Endothelial cell of umbilical vein (primary cell): ENCODE measurements at regions not wholly inside any gene's neighbourhood (a gene's known extent, or its start where the extent isn't known, plus 50 kb on each side); places are given as distances from the start of the nearest gene placed in this dataset.

Experiments
- BruUV-seq: library from RNA; stranded (reverse); fragments of 400-500 nt; replicated peaks from 2 replicates; lab custom pipeline; 2021; lab: Mats Ljungman, UMichigan
- CTCF ChIA-PET: fragments of 300-600, 350-600 bp; sonication (Branson Sonifier 250); formaldehyde crosslinking; loops from one replicate; lab custom pipeline; 2021; ENCODE audit warnings: antibody characterized with exemption, inconsistent platforms; lab: Charles Lee
- POLR2A ChIA-PET: fragments of 300-600, 350-600 bp; sonication (Branson Sonifier 250); formaldehyde crosslinking; loops from one replicate; lab custom pipeline; 2021; ENCODE audit warnings: antibody characterized with exemption, inconsistent platforms; lab: Charles Lee
- DNase-seq: peaks from one replicate; pipeline ENCODE4 v3.0.0-alpha.2; 2011; ENCODE audit warnings: low read depth, low spot score
- FAIRE-seq: peaks from 2 replicates; lab custom pipeline; 2011; peaks lifted over from hg19 to GRCh38; lab: Jason Lieb, UNC
- H2AFZ ChIP-seq: 2 replicates; pipeline ENCODE4 v1.6.0; 2012; ENCODE audit warnings: low read depth, low read length, control low read depth, inconsistent platforms
- H3K27ac ChIP-seq: 2 replicates; pipeline ENCODE4 v1.5.1; 2011; ENCODE audit warnings: low read depth, mild to moderate bottlenecking, control low read depth, low read length, moderate library complexity; ENCODE audit not compliant: insufficient read depth
- H3K27me3 ChIP-seq, 2 experiments: 2 replicates each; pipeline versions ENCODE4 v1.6.0 to v1.6.1; 2011; ENCODE audit warnings: low read length in 2 of 2, mixed read lengths in 1 of 2; ENCODE audit not compliant: control insufficient read depth in 2 of 2, insufficient read depth in 2 of 2
- H3K36me3 ChIP-seq, 2 experiments: 2 replicates in 1 of 2; 3 replicates in 1 of 2; pipeline ENCODE4 v1.5.1; 2011; ENCODE audit warnings: low read length in 2 of 2, mild to moderate bottlenecking in 1 of 2, moderate library complexity in 1 of 2; ENCODE audit not compliant: control insufficient read depth in 2 of 2, insufficient read depth in 2 of 2; ENCODE audit errors: extremely low read depth in 1 of 2
- H3K4me1 ChIP-seq: 3 replicates; pipeline ENCODE4 v1.5.1; 2011; ENCODE audit warnings: mild to moderate bottlenecking, low read length; ENCODE audit not compliant: control insufficient read depth, insufficient read depth; ENCODE audit errors: extremely low read depth
- H3K4me2 ChIP-seq: 2 replicates; pipeline ENCODE4 v1.6.1; 2011; ENCODE audit warnings: low read length, control low read depth, mixed read lengths; ENCODE audit not compliant: insufficient read depth
- H3K4me3 ChIP-seq, 3 experiments: fragments of 200-600 bp in 1 of 3; sonication (generic), shearing (Covaris generic) in 1 of 3; replicated peaks in 1 of 3; 2 replicates each; pipeline ENCODE4 v1.5.1; 2011 to 2016; ENCODE audit warnings: control low read depth in 3 of 3, low read length in 3 of 3, mild to moderate bottlenecking in 2 of 3, inconsistent platforms in 1 of 3, low read depth in 1 of 3, moderate library complexity in 1 of 3; ENCODE audit not compliant: insufficient read depth in 1 of 3
- H3K79me2 ChIP-seq: 2 replicates; pipeline ENCODE4 v1.6.0; 2012; ENCODE audit warnings: low read length, inconsistent platforms; ENCODE audit not compliant: control insufficient read depth, insufficient read depth
- H3K9ac ChIP-seq: replicated peaks from 2 replicates; pipeline ENCODE3; 2011; ENCODE audit warnings: low read length, control low read depth; ENCODE audit not compliant: insufficient read depth; ENCODE audit errors: extremely low read depth
- H3K9me1 ChIP-seq: replicated peaks from 3 replicates; pipeline ENCODE4 v1.6.0; 2011; ENCODE audit warnings: mild to moderate bottlenecking, low read length; ENCODE audit not compliant: control insufficient read depth, insufficient read depth; ENCODE audit errors: extremely low read depth
- H3K9me3 ChIP-seq: replicated peaks from 2 replicates; pipeline ENCODE4 v1.5.1; 2012; ENCODE audit warnings: low read length, inconsistent platforms; ENCODE audit not compliant: control insufficient read depth, insufficient read depth
- H4K20me1 ChIP-seq: replicated peaks from 2 replicates; pipeline ENCODE3; 2011; ENCODE audit warnings: mild to moderate bottlenecking, low read length; ENCODE audit not compliant: control insufficient read depth, insufficient read depth; ENCODE audit errors: extremely low read depth
- CTCF ChIP-seq, 2 donors: IDR thresholded peaks; 1 replicate in 1 of 2; 2 replicates in 1 of 2; pipeline ENCODE4 v1.5.1; 2011; ENCODE audit warnings: low read length in 2 of 2, mild to moderate bottlenecking in 2 of 2, moderate library complexity in 2 of 2, control low read depth in 1 of 2, inconsistent platforms in 1 of 2, low read depth in 1 of 2; ENCODE audit not compliant: insufficient read depth in 1 of 2; ENCODE audit errors: extremely low read depth in 1 of 2
- EZH2 ChIP-seq: IDR thresholded peaks from 2 replicates; pipeline ENCODE4 v1.6.1; 2012; ENCODE audit warnings: borderline replicate concordance, low read depth, mild to moderate bottlenecking, moderate library complexity, low read length, inconsistent platforms; ENCODE audit not compliant: severe bottlenecking
- FOS ChIP-seq: IDR thresholded peaks from 2 replicates; pipeline ENCODE4 v1.6.1; 2011; ENCODE audit warnings: mild to moderate bottlenecking, low read length, moderate library complexity, borderline replicate concordance; ENCODE audit not compliant: insufficient read depth
- GATA2 ChIP-seq: IDR thresholded peaks from 2 replicates; pipeline ENCODE4 v1.7.0; 2011; ENCODE audit warnings: low read depth, mild to moderate bottlenecking, moderate library complexity, mixed read lengths, low read length; ENCODE audit not compliant: insufficient read length, insufficient read depth
- JUN ChIP-seq: IDR thresholded peaks from 2 replicates; pipeline ENCODE4 v1.6.1; 2011; ENCODE audit warnings: borderline replicate concordance, low read depth; ENCODE audit not compliant: insufficient read length, insufficient read depth
- MAX ChIP-seq: IDR thresholded peaks from 2 replicates; pipeline ENCODE4 v1.6.1; 2011; ENCODE audit not compliant: insufficient read depth, insufficient read length
- MYC ChIP-seq: IDR thresholded peaks from one replicate; pipeline ENCODE4 v1.6.1; 2011; ENCODE audit warnings: mild to moderate bottlenecking, low read depth, low read length
- POLR2A ChIP-seq: IDR thresholded peaks from 2 replicates; pipeline ENCODE4 v1.6.1; 2012; ENCODE audit warnings: low read depth, mild to moderate bottlenecking, control low read depth, low read length
- POLR2AphosphoS5 ChIP-seq: IDR thresholded peaks from 2 replicates; pipeline ENCODE4 v1.6.1; 2012; ENCODE audit warnings: low read depth, mild to moderate bottlenecking, control low read depth, low read length, moderate library complexity; ENCODE audit not compliant: insufficient read depth
- dilution Hi-C: fragments of 300-500 bp; cut with MboI; formaldehyde crosslinking; loops from one replicate; pipeline ENCODE4 v1.15.0; 2019; ENCODE audit warnings: low sequenced_read_pairs; ENCODE audit not compliant: extremely low pct_ligation_motif_present
- intact Hi-C: fragments of 100-400 bp; cut with micrococcal nuclease; formaldehyde crosslinking; loops from one replicate; pipeline ENCODE4 v1.10.0; 2022

GRCh38 chr7:89926701-89927100 lies 227.6 kb upstream of the STEAP1 start:
- Histone ChIP-seq H3K9me3 (no peaks in the 10 kb centered on the region), H3K9ac (no peak overlapping the region), H3K4me1 (no peaks in the 10 kb centered on the region), H3K4me2 (no peak overlapping the region), H3K4me3 (no peak overlapping the region), H3K79me2 (no peaks in the 10 kb centered on the region), H3K36me3 (no peaks in the 10 kb centered on the region), H3K27me3 (no peaks in the 10 kb centered on the region), H3K9me1 (no peaks in the 10 kb centered on the region), H4K20me1 (no peaks in the 10 kb centered on the region), H2AFZ (no peak overlapping the region), H3K27ac (no peak overlapping the region)
- intact Hi-C loops, result no loop called here
- ChIA-PET POLR2A (no interaction called here), CTCF (no interaction called here)
- dilution Hi-C loops, result no loop called here
- TF ChIP-seq MYC (no peak), POLR2A (no peak), GATA2 (no peak), POLR2AphosphoS5 (no peak), EZH2 (no peak), FOS (no peak), CTCF (IDR thresholded peaks at IDR 0.05; ENCODE audit: extremely low read depth in 1 of 2, insufficient read depth in 1 of 2, low read depth in 1 of 2, low read length in 2 of 2) (no peak)
- FAIRE-seq (no peak), DNase-seq (no peak)
- no TSS peak for BruUV-seq

GRCh38 chr7:89927762-89928161 lies 226.5 kb upstream of the STEAP1 start:
- Histone ChIP-seq H3K27me3 (no peaks in the 10 kb centered on the region), H3K79me2 (no peaks in the 10 kb centered on the region), H3K4me3 (no peak overlapping the region), H3K9me3 (no peaks in the 10 kb centered on the region), H4K20me1 (no peaks in the 10 kb centered on the region), H3K4me2 (no peak overlapping the region), H3K9me1 (no peaks in the 10 kb centered on the region), H3K27ac (no peak overlapping the region), H3K9ac (no peak overlapping the region), H2AFZ (no peak overlapping the region), H3K4me1 (no peaks in the 10 kb centered on the region), H3K36me3 (no peaks in the 10 kb centered on the region)
- DNase-seq, result no peak
- ChIA-PET CTCF (no interaction called here), POLR2A (no interaction called here)
- no peak for TF ChIP-seq MYC
- TF ChIP-seq POLR2AphosphoS5, result no peak
- no peak for TF ChIP-seq GATA2
- TF ChIP-seq POLR2A, result no peak
- TF ChIP-seq CTCF (IDR thresholded peaks at IDR 0.05; ENCODE audit: extremely low read depth in 1 of 2, insufficient read depth in 1 of 2, low read depth in 1 of 2, low read length in 2 of 2), result no peak
- TF ChIP-seq FOS, result no peak
- no peak for TF ChIP-seq MAX
- TF ChIP-seq EZH2, result no peak
- TF ChIP-seq JUN, result no peak
- no peak for FAIRE-seq
- dilution Hi-C loops (no loop called here), intact Hi-C loops (no loop called here)
- BruUV-seq, result no TSS peak
